NCI-H82 (cell line): ENCODE measurements at regions not wholly inside any gene's neighbourhood (a gene's known extent, or its start where the extent isn't known, plus 50 kb on each side); places are given as distances from the start of the nearest gene placed in this dataset.
"Not testable (repeated sequence)": the region's sequence is repeated elsewhere in the genome, so short reads cannot be mapped to it uniquely, and the experiment has no call there.

Source experiments
- DNase-seq: peaks from one replicate; lab custom pipeline; 2025; lab: John Stamatoyannopoulos, UW

DNA sequence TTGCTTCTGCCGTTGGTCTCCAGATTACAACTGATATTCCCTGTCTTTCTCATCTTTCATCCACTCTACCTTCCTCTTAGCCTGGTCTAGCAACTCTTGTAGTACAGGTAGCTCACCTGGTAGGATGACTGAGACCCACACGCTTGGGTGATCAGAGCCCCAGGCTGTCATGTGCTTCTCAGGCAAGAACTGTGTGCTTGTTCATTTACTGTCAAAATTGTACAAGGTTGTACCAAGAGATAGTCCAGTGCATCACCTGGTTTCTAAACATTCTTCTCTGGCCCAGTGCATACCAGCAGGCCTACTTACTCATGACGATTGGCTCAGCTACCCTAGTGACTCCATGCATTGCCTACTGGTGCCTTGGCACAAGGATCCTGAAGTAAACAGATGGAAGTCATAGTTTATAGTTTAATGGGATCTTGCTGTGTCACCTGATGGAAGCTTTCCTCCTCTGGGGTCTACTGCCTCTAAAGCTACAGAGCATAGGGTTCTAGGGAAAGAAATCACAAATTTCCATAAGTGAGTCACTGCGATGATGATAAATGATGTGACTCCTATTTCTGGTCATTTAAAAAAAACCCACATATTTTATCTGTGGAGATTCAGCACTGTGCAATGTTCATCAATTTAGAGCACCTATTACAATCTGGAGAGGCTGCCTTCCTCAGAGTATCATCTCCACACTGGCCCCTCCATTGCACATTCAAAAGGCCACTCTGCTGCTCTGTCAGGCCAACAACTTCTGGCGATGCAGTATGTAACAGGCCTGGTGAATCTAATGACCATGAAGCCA, 481.8 kb upstream of the MEIS1 start:
- DNase-seq, result no peak

DNA sequence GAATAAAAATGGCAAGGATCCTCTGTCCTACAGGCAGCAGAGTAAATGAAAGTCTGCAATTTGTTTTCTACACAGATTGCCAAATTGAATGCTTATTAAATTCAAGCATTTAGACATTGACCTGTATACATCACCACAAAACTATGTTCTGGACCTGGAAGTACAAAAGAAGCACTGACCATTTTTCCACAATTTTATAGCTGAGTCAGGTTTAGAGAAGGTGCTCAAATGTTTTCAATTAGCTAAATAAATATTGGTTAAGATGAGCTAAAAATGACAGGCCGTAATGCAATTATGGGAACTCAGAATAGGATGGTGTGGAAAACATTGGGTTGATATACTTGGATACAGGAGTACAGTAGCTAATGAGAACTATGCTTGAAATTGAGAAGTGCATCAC, 490.7 kb upstream of the MEIS1 start:
- no peak for DNase-seq

DNA sequence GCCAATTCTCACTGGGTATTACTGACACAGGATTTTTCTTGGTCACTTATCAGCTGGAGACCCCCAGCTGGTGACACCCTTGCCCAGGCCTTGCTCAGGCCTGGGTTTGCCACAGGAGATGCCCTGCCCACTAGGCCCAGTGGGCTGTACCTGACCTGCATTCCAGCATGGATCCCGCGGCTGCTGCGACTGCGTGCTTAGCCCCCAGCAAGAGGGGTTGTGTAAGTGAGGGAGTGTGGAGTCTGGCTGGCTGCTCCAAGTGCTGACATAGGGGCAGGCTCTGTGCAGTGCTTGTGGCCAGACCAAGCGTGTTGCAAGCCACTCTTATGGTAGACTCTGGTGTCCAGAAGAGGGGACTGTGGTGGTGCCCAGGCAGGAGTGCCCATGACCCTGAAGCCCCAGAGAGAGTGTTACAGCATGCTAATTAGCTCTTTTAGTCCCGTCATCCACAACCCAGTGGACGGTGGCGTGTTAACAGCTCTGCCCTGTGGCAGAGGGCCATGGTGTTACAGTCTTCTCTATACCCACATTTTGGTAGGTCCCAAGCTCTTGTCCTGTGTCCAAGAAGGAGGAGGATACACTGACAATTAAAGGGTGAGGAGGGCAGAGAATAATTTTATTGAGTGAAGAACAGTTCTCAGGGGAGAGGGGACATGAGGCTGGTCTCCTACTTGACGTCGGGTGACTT, 491.7 kb upstream of the MEIS1 start:
- DNase-seq, result no peak

DNA sequence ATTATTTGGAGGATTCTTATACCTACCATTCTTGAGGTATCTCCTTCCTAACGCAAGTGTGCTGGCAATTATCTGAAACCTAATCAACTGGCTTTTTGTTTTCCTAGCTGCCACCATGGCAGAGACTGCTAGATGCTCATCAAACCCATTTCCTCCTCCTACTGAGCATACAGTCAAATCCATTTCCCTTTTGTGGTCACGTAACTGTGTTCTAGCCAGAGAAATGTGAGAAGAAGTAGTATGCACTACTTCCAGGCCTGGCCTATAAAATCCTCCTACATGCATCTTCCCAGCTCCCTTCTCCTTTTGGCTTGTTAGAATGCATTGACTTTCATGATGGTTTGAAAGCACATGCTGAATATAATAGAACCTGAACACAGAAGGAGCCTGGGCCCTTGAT, 494.1 kb upstream of the MEIS1 start:
- no peak for DNase-seq

DNA sequence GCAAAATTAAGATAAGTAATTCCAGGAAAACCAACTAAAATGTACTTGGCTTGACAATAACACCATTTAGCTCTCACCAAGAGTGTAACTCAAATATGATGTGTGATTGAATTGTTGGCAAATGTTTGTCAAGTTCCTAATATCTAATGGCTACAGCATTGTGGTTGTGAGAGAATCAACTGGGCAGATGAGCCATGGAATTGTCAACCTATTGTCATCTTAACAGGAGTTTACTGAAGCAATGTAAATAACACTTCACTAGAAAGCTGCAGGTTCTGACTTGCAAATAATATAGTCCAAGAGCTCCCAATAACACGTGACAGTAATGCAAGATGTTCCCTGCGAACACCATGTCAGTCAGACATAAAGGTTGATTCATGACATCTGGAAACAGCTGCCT, 495.2 kb upstream of the MEIS1 start:
- no peak for DNase-seq

DNA sequence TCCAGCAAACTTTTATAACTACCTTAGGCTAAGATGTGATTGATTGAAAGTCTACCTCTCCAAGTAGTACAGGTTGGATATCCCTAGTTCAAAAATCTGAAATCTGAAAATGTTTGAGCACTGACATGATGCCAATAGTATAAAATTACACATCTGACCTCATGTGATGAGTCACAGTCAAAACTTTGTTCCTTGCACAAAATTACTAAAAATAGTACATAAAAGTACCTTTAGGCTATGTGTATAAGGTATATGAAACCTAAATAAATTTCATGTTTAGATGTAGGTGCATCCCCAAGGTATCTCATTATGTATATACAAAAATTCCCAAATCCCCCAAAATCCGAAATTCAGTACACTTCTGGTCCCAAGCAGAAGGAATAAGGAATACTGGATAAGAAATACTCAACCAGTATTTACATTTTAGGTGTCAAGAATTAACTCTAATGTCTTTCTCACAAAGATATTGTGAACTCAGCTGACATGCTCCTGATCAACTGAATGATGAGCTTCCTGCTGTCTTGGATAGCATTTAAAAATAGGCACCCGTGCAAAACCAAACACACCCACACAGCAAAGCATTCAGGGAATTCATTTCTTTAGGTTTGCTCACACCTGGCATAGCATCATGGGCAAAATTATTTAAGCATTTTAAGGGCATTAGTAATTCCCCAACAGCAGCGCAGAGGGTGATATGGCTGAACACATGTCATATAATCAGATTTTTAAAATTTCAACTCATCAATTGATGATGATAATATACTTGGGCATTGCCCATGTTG, 497.4 kb upstream of the MEIS1 start:
- no peak for DNase-seq

DNA sequence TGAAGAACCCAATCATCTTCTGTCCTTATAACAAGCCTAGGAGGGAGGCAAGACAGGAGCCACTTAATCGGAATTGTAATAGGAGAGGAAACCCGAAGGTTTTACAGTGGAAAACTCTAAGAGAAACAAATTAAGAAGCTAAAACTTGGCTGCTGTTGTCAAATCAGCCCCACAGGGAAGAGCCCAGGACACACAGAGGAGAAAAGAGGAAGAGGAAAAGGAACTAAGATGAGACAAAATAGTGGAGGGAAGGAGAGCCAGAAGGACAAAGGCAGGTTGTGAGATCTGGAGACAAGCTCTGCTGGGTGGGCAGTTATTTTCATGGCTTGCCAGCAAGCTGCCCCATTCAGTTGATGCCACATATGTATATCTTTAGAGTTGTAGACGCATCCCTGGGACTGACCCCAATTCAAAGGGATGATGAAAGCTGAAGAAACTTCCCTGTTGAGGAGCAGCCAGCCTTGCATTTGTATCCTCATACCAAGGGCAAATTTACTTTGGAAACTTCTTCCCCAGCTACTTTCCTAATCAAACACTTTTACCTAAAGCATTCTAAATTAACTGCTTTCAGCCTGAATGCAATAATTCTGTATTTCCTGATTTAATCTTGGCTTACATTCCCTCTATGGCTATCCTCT, 499.8 kb upstream of the MEIS1 start:
- no peak for DNase-seq

DNA sequence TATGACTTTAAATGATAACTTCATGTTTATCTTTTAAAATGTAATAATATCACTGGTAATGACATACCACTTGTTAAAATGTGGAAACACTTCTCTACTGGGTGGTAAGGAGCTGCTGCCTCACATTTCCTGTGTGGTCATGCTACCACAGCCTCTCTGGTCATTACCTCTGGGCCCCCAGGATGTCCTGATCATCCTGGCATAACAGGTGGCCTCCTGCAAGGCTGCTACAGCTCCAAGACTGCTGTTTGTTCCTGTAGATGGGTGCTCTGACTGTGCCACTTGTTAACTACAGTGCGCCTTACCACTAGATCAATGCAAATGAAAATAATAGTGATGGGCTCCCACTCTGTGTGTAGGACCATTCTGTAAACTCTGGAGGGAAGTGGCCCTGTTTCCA, 500.2 kb upstream of the SPRED2 start:
- no peak for DNase-seq

DNA sequence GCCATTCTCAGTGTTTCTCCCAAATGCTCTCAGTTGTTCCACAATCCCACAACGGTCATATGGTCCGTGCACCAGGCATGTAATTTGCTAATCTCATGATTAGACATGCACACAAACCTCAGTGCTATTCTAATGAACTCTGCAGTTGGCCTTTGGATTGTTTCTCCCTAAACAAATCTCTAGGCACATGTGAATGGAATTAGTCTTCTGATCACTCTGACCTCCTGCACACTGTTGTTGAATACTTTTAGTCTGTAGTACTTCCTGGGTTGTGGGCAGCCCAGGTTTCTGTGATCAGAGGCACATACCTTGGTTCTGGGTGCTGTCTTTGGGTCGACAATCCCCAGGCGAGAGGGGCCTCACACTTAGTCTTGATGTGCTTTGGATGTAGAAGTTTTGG, 498.7 kb upstream of the SPRED2 start:
- DNase-seq, result no peak

DNA sequence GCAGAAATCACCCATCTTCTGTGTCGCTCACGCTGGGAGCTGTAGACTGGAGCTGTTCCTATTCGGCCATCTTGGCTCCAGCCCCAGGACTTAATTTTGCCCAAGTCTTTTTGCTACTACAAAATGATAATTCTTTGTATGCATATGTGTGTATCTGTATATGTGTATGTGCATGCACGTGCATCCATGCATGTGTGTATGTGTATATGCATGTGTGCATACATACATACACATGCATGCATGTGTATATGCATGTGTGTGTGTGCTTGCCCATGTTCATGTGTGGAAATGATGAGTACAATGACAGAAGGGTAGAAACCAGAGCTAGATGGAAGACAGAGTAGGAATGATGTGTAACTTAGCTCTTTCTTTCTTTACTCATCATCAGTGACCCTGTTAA, 497.9 kb upstream of the SPRED2 start:
- no peak for DNase-seq

DNA sequence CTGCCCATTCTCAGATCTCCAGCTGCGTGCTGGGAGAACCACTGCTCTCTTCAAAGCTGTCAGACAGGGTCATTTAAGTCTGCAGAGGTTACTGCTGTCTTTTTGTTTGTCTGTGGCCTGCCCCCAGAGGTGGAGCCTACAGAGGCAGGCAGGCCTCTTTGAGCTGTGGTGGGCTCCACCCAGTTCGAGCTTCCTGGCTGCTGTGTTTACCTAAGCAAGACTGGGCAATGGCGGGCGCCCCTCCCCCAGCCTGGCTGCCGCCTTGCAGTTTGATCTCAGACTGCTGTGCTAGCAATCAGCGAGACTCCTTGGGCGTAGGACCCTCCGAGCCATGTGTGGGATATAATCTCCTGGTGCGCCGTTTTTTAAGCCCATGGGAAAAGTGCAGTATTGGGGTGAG, 497.3 kb upstream of the SPRED2 start:
- not testable (repeated sequence) for DNase-seq

DNA sequence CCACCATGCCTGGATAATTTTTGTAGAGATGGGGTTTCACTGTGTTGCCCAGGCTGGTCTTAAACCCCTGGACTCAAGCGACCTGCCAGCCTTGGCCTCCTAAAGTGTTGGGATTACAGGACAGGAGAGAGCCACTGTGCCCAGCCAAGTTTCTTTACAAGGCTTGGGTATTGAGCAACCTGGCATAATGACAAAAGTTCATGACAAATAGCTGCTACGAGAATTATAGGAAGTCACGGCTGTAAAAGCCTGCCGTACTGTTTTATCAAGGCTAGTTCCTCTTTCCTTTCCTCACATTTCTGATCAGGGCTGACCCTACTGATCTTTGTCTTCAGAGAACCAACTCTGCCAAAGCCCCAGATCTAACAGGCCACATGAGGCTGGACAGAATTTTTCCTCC, 490.4 kb upstream of the SPRED2 start:
- DNase-seq, result no peak

DNA sequence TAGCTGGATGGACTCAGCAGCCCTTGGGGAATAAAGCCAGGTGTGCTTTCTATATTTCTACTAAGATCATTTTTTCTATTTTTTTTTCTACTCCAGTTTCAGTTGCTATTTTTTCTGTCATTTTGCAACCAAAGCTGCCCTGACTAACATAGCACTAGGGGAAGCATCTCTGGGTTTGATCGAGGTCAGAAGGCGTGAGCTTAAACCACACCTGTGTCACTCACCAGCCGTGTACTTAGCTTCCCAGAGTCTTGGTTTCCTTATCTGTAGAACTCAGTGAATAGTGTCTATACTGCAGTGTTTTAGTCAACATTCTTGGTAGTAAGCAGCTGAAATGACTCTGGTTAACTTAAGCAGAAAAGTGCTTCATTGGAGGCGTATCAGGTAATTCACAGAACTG, 489.6 kb upstream of the SPRED2 start:
- DNase-seq, result no peak

DNA sequence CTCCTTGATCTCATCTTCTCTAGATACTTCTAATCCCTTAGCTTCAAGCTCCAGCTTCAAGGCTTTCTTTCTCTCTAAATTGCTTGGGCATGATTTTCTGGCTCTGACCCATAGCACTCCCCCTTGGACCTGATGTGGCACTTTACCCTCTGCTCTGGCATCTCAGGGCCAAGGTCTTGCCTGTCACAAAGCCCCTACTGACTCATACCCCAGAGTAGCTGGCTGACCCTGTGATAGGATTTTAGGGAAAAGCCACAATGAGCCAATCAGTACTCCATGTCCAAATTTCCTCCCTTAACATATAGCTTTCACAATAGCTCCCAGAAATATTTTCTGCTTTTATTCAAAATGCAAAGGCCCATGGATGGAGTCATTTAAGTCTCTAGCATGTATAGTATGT, 488.7 kb upstream of the SPRED2 start:
- no peak for DNase-seq

DNA sequence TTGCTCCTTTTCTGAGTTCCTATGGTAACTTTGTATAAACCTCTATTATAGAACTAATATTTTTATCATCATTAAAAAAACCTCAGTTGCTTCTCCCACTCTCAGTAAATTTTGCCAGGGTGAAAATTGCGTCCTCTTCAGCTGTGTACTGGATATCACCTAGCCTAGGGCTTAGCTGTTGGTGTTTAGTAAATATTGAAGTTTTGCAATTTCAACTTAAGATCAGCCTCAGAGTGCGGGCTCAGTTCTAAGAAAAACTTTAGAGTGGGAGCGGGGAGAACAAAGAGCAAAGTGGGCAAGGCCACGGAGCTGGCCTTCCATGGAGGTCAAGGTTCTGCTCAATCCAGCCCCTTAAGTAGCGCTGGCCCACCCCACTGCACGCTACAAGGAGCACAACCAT, 488.3 kb upstream of the SPRED2 start:
- no peak for DNase-seq

DNA sequence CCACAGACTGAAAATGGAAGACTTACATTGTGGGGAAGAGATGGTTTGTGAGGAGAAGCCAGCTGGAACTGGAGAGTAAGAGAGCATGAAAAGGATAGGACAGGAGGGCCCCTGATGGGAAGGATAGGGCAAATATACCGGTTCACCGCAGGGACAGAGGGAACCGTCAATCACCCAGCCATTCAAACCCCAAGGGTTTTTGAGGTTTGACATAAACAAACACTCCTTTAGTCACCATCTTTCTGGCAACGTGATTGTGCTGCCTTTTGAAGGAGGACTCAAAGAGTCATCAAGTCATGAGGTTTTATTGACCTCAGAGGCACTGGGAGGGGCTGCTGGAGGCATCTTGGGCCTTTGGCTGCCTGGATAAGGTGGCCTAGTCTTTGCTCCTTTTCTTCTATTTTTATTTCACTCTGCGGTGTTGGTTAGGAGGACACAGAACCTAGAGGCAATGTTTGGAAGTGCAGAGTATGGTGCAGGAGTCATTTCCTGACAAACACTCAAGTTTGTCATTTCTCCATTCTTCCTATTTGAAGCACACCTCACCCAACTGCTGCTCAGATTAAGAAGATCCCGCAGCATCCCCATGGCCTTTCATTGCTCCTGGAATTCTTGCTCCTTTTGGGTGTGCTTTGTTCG, 487.3 kb upstream of the SPRED2 start:
- DNase-seq, result no peak

DNA sequence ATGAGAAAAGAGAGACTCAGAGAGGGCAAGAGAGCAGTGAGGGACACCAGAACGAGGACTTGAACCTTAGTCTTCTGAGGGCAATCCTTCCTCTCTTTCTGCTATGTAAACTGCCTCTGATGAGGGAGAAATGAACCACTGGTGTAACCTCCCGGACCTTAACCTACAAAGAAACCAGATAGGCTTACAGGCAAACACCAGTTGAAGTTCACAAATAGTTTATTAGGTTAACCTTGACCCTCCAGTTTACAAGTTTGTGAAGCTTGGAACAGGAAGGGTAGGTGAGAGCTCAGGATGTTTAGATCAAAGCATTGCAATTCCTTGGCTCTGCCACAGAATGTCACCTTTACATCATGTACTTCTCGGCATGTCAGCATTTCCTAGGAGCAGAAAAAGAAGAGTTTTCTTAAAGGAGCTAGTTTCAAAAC, 486.4 kb upstream of the SPRED2 start:
- peak; percentile 10 for DNase-seq

DNA sequence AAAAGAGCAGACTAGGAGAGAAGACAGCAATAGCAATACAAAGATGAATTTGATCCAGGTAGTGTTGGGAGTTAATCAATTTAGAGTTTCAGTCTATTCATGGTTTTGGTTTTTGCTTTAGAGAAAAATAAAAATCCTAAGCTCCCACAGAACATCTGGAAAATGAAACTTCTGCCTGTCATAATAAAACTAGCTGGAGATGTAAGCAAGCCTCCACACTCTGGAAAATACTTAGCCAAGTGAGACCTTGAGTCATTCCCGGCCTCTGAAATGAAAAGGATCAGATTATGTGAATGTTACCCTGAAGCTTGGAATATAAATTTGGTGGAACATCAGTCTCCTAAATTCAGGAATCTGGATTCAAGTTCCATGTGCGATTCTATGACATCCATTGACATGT, 485.6 kb upstream of the SPRED2 start:
- no peak for DNase-seq

DNA sequence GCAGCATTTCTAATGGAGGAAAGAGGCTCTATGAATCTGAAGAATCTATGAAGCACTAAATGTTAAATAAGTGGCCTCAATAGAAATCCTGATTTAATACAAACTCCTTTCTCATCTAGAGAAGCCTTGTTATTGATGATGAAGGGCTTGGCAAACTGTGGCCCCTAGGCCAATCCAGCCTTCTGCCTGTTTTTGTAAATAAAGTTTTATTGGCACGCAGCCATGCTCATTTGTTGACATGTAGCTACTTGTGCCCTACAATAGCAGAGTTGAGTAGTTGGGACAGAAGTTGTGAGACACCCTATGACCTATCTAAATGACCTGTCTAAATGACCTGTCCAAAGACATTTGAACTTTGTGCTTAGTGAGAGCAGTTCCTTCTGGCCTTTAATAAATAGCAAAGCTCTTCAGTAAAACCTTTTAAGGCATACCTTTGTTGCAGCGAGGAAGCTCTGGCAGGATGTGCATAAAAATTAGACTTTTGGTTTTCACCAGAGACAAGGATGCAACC, 484.4 kb upstream of the SPRED2 start:
- no peak for DNase-seq

DNA sequence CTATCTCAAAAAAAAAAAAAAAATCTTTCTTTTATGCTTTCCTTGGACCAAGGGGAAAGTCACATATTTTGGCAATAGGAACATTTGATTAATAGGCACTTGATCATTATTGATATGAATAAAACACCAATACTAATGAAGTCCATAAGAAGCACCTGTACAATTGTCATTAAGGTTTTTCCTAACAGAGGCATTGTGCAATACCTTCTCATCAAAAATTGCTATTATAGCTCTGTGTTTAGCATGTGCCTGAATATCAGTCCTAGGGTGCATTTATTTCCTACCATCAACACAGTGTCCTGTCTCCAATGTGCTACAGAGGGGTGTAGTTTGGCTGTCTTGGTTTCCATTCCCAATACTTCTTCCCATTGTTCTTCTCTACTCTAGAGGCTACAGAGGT, 483.8 kb upstream of the SPRED2 start:
- DNase-seq, result no peak

DNA sequence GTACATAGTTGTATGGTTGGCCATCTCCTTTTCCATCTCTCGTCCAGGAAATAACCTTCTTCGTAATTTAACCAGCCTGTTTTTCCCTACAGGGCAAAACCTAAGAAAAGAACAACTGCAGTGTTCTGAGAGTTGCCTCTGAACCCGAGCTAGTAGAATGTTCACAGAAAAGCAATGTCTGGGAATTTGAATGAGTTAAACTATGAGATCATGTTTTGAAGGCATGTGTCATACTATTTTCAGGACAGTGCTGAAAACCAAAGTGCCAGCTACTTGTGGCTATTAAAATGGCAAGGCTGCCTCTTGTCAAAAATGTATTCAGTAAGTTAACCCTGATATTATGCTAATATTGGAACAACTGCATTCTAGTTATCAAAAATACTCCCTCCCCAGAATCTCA, 482.9 kb upstream of the SPRED2 start:
- DNase-seq, result no peak

DNA sequence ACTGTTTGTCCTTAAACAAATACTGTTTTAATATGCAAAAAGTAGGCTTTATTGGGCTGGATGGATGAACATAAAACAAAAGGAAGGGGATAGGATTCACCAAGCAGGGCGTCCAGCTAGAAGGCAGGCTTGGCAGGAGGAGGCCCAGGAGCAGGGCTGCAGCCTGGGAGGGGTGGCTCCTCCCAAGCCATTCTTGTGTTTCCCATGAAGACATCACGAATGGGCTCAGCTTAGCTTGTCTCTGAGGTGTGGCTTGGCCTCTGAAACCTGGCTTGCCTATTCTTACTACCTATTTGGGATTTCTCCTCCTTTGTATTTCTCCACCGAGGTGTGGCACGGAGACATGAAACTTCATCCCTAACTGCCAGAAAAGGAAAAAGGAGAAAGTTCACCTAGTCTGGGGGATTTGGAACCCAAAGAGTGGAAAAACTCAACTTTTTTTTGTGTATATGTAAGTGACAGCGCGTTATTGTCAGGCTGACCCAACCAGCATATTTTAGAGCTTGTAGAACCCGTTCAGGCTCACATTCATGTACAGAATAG, 481.9 kb upstream of the SPRED2 start:
- DNase-seq, result peak; percentile 53
